ENCODE measurements at regions not wholly inside any gene's neighbourhood (a gene's known extent, or its start where the extent isn't known, plus 50 kb on each side); places are given as distances from the start of the nearest gene placed in this dataset.

GRCh38 chr7:81514546-81514945 is 255.3 kb downstream of the HGF start:
- TF ChIP-seq CTCF (IDR thresholded peaks at IDR 0.05), result no peak
- TF ChIP-seq POLR2A (IDR thresholded peaks at IDR 0.05), result no peak
- TF ChIP-seq POLR2AphosphoS5 (IDR thresholded peaks at IDR 0.05), result no peak
